IPS DF 6.9 (cell line): ENCODE measurements at regions not wholly inside any gene's neighbourhood (a gene's known extent, or its start where the extent isn't known, plus 50 kb on each side); places are given as distances from the start of the nearest gene placed in this dataset.
"Not testable (repeated sequence)": the region's sequence is repeated elsewhere in the genome, so short reads cannot be mapped to it uniquely, and the experiment has no call there.

ENCODE experiments used
- DNase-seq: peaks from one replicate; pipeline ENCODE4 v3.0.0-alpha.2; 2013; ENCODE audit warnings: low read depth, low spot score
- H3K27ac ChIP-seq: one replicate; pipeline ENCODE4 v1.5.1; 2013; ENCODE audit warnings: low read length, control low read depth
- H3K27me3 ChIP-seq: 2 replicates; pipeline ENCODE4 v1.6.1; 2013; ENCODE audit warnings: mild to moderate bottlenecking, low read length; ENCODE audit not compliant: control insufficient read depth, insufficient read depth
- H3K36me3 ChIP-seq: 2 replicates; pipeline ENCODE4 v1.6.1; 2013; ENCODE audit warnings: low read length; ENCODE audit not compliant: control insufficient read depth, insufficient read depth
- H3K4me1 ChIP-seq: 2 replicates; pipeline ENCODE4 v1.6.1; 2013; ENCODE audit warnings: low read length; ENCODE audit not compliant: control insufficient read depth, insufficient read depth
- H3K4me3 ChIP-seq: 2 replicates; pipeline ENCODE4 v1.5.1; 2013; ENCODE audit warnings: mild to moderate bottlenecking, low read length
- H3K9me3 ChIP-seq: 2 replicates; pipeline ENCODE4 v1.6.1; 2013; ENCODE audit warnings: low read length, inconsistent platforms; ENCODE audit not compliant: control insufficient read depth, insufficient read depth
- WGBS: extraction: QIAGEN DNeasy Blood & Tissue Kit; methylation state at CpG from one replicate; pipeline ENCODE4 v1.1.7; 2013; ENCODE audit warnings: mixed read lengths, missing lambda C conversion rate; ENCODE audit not compliant: insufficient read length, insufficient coverage; 5-methylcytosine and 5-hydroxymethylcytosine counted together

DNA sequence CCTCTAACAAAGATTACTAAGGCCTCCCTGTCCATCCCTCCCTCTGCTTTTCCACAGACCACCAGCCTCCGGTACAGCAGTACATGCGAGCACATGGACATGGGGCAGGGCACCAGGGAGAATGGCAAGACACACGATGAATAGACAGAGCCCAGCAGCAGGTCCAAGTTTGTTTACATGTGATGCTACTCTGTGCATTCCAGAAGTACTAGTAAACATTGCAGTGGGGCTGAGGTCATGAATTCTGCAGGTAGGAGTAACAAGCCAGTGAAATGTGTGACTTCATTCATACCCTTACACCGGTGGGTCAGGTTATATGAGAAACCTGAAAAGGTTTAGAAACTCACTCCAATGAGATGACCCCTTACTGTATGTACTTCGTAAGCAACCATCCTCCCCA, 205.7 kb downstream of the BCL11A start:
- Histone ChIP-seq H3K27me3 (no peaks in the 10 kb centered on the region), H3K4me1 (no peaks in the 10 kb centered on the region), H3K27ac (no peak overlapping the region), H3K4me3 (no peak overlapping the region), H3K36me3 (no peaks in the 10 kb centered on the region), H3K9me3 (no peaks in the 10 kb centered on the region)
- no peak for DNase-seq
- WGBS: no CpG with 5 or more reads among the region's 5 CpGs

DNA sequence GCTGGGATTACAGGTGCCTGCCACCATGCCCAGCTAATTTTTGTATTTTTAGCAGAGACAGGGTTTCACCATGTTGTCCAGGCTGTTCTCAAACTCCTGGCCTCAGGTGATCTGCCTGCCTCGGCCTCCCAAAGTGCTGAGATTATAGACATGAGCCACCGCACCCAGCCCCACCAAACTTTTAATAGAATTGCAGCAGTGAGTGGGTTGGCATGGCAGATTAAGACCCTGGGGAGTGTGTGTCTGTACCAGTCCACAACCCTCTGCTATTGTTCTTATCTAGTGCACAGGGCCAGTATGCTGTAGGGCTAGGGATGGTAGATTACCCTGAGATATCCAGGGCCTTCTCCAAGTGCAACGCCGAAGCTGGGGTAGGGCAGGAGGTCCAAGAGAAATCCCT, 211.0 kb downstream of the BCL11A start:
- not testable (repeated sequence) for H3K27me3 ChIP-seq, H3K4me1 ChIP-seq, H3K27ac ChIP-seq, H3K36me3 ChIP-seq, H3K9me3 ChIP-seq, H3K4me3 ChIP-seq, DNase-seq
- no CpG with 5 or more reads among the region's 4 CpGs for WGBS

DNA sequence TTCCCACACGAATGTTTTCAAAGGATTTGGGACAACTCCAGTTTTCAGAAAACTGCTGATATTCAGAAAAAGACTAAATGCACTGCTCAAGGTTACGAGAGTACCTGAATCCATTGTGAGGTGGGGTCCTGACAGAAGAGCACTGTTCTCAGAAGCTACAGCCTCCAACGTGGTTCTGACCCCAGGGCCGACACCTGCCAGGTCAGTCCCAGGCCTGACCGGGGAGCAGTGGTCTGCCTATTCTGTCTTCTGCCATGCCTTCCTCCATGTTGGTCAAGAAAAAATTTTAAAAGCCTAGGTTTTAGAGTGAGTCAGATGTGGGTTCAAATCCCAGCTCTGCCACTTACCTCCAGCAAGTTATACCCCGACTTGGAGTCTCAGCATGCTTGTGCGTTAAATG, 212.3 kb downstream of the BCL11A start:
- Histone ChIP-seq H3K4me1 (no peaks in the 10 kb centered on the region), H3K9me3 (no peaks in the 10 kb centered on the region), H3K27ac (no peak overlapping the region), H3K27me3 (no peaks in the 10 kb centered on the region), H3K4me3 (no peak overlapping the region), H3K36me3 (no peaks in the 10 kb centered on the region)
- no CpG with 5 or more reads among the region's 7 CpGs for WGBS
- no peak for DNase-seq

DNA sequence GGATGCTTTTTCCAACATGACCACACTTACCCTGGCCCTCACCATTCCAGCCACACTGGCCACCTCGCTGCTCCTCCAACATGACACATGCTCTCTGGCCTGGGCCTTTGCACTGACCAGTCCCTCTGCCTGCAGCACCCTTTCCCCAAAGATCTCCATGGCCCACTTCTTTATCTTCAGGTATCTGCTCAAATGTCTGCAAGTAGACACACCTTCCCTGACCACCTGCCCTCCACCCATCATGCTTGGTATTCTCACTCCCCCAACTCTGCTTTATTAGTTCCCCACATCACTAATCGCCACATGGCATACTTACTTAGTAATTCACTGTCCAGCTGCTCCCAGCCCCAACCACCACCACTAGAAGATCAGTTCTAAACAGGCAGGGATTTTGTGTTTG, 214.2 kb downstream of the BCL11A start:
- no CpG with 5 or more reads among the region's 2 CpGs for WGBS
- H3K27me3 ChIP-seq: no peaks in the 10 kb centered on the region
- DNase-seq: no peak
- H3K4me1 ChIP-seq: no peaks in the 10 kb centered on the region
- H3K36me3 ChIP-seq: no peaks in the 10 kb centered on the region
- no peaks in the 10 kb centered on the region for H3K9me3 ChIP-seq
- no peak overlapping the region for H3K4me3 ChIP-seq
- no peak overlapping the region for H3K27ac ChIP-seq

DNA sequence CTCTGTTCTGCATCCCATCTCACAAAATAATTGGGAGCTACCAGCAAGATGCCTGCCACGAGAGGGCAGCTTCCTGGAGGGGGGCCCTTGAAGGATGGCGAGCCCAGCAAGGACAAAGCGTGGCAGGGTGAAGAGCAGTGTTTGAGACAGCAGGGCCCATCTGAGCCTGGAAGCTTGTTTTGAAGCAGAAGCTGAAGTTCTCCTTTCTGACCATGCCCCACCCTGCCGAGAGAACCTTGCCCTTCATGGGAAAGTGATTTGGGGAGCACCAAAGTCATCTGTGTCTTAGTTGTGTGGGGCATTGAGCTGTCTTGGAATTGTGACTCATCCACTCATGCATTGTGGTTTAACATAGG, 216.3 kb downstream of the BCL11A start:
- WGBS: no CpG with 5 or more reads among the region's 4 CpGs
- no peak for DNase-seq
- H3K9me3 ChIP-seq: no peaks in the 10 kb centered on the region
- no peak overlapping the region for H3K4me3 ChIP-seq
- H3K4me1 ChIP-seq: no peaks in the 10 kb centered on the region
- no peaks in the 10 kb centered on the region for H3K36me3 ChIP-seq
- H3K27ac ChIP-seq: no peak overlapping the region
- no peaks in the 10 kb centered on the region for H3K27me3 ChIP-seq

DNA sequence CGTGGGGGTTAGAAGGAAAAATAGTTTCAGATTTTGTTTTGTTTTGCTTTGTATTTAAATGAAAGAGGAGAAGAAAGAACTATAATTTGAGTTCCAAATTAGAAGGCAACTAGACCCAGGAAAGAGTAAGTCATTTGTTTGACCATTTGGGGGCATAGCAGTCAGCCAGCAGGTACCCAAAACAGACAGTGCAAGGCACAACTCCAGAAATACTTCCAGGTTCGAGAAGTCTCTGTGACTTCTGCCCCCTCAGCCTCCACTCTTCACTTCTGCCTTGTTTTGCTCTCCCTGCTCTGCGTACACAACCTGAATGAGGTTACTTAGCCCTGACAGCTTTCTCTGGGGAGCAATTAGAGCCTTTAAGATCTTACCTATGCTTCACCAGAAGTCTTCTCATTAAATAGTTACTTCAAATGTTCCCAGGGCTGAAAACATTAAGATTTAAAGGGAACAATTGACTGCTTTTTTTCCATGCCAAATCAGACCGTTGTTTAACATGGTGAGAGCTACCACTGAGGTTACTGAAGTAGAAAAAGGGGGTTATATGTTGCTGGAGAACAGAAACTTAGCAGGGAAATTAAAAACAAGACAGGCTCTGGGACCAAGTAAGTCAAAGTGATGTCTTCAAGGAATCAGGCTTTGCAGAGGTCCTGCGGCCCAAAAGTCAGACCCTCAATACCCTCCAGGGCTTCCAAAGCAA, 216.9 kb downstream of the BCL11A start:
- no CpG with 5 or more reads among the region's 5 CpGs for WGBS
- H3K36me3 ChIP-seq: no peaks in the 10 kb centered on the region
- no peak overlapping the region for H3K4me3 ChIP-seq
- no peaks in the 10 kb centered on the region for H3K4me1 ChIP-seq
- no peak overlapping the region for H3K27ac ChIP-seq
- no peak for DNase-seq
- H3K27me3 ChIP-seq: no peaks in the 10 kb centered on the region
- H3K9me3 ChIP-seq: no peaks in the 10 kb centered on the region

DNA sequence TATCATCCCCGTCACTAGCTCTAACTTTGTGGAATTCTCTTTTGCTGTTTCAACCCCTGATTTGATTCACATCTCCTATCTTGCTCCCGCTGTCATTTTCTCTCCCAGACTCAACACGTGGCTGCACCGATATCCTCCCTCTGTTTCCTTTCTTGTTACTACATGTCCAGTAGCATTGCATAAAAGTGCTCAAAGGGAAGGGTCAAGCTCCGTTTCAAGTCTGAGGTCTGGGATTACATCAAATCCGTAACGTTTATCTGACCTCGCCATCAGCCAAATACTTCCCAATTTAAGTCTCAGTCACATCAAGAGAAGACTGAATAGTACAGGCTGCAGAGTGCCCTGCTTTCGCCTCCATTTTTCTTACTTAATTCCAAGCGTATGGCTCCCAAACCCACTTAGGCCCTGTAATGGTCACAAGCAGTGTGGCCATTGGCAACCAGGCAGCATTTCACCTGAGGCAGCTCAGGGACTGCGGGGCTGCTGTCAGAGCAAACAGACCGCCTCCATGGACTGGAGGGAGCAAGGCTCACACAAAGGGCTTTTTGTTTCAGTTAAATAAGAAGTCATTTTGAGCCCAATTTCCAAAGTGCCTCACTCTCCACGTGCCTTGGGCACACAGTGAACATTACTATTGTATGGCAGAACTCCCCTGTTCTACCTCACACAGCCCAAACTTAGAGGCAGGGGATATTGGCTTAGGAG, 217.8 kb downstream of the BCL11A start:
- no peak overlapping the region for H3K27ac ChIP-seq
- DNase-seq: no peak
- no peaks in the 10 kb centered on the region for H3K36me3 ChIP-seq
- no peaks in the 10 kb centered on the region for H3K27me3 ChIP-seq
- H3K4me1 ChIP-seq: no peaks in the 10 kb centered on the region
- WGBS: no CpG with 5 or more reads among the region's 13 CpGs
- no peak overlapping the region for H3K4me3 ChIP-seq
- H3K9me3 ChIP-seq: no peaks in the 10 kb centered on the region

DNA sequence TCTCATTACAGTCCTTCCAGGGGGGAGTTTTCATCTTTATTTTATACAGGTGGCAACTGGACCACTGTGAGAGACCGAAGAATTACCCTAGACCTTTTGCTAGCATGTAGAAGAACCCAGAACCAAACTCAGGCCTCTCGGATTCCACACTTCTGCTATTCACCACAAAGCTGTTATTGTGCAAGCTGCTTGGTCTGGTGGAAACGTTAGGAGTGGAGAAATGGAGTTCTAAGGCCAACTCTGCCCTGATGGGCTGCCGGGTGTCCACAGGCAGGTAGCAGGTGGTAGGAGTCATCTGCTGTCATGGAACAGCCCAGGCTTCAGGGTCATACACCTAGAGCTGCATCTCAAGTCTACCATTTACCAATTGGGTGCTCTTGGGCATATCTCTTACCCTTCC, 218.8 kb downstream of the BCL11A start:
- Histone ChIP-seq H3K4me3 (no peak overlapping the region), H3K27ac (no peak overlapping the region), H3K4me1 (no peaks in the 10 kb centered on the region), H3K36me3 (no peaks in the 10 kb centered on the region), H3K9me3 (no peaks in the 10 kb centered on the region), H3K27me3 (no peaks in the 10 kb centered on the region)
- WGBS: no CpG with 5 or more reads among the region's 4 CpGs
- no peak for DNase-seq

DNA sequence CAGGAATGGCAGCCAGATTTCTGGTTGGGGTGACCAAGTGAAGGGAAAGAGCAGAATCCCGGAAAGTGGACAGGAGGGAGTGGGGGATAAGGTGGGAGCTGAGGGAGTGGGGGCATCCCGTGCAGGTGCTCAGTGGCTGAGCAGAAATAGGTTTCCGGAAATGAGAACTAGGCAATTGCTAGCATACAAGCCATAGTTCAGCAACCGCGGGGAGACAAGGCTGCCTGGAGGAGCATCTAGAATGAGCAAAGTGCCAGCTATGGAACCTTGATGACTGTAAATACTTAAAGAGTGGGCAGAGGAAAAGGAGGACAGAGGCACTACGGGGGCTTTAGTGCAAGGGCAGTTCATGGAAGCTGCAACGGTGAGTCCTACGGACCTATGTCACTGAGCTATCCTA, 220.2 kb downstream of the BCL11A start:
- no peak overlapping the region for H3K27ac ChIP-seq

DNA sequence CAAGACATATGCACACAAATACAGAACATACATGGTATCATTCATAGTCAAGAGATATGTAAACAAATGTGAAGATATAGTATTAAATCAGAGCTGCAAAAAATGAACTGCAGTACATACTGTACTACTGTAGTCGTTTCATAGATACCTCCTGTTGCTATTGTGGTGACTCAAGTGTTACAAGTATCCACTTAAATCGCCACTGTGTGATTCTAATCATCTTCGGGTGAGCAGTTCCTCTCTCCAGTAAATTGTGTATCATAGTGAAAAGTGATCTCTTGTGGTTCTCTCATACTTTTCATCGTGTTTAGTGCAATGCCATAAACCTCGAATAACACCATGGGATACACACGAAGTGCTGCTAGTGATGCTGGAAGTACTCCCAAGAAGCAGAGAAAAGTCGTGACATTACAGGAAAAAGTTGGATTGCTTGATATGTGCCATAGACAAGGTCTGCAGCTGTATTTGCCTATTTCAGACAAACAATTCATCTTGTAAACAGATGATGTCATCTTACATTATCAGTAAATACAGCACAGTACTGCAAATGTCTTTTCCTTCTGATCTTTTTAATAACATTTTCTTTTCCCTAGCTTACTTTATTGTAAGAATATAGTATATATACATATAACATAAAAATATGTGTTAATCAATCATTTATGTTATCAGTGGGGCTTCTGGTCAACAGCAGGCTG, 222.2 kb downstream of the BCL11A start:
- no peak for DNase-seq
- Histone ChIP-seq H3K4me1 (no peaks in the 10 kb centered on the region), H3K27me3 (no peaks in the 10 kb centered on the region), H3K9me3 (no peaks in the 10 kb centered on the region), H3K36me3 (no peaks in the 10 kb centered on the region), H3K27ac (no peak overlapping the region), H3K4me3 (no peak overlapping the region)
- WGBS: no CpG with 5 or more reads among the region's 7 CpGs

More for the DNA sequence above, 220.2 kb downstream of the BCL11A start:
- DNase-seq: no peak
- no peak overlapping the region for H3K4me3 ChIP-seq
- H3K27me3 ChIP-seq: no peaks in the 10 kb centered on the region
- H3K4me1 ChIP-seq: no peaks in the 10 kb centered on the region
- no peaks in the 10 kb centered on the region for H3K36me3 ChIP-seq
- no peaks in the 10 kb centered on the region for H3K9me3 ChIP-seq
- no CpG with 5 or more reads among the region's 8 CpGs for WGBS
